ELF-1 (cell line): ENCODE measurements at regions not wholly inside any gene's neighbourhood (a gene's known extent, or its start where the extent isn't known, plus 50 kb on each side); places are given as distances from the start of the nearest gene placed in this dataset.

Experiments
- DNase-seq: peaks from one replicate; pipeline ENCODE4 v3.0.0-alpha.2; 2016; ENCODE audit warnings: low read depth, low spot score

GRCh38 chr13:111394211-111394922 is 73.9 kb downstream of the TEX29 start:
- no peak for DNase-seq

GRCh38 chr13:111395511-111396393 is 75.3 kb downstream of the TEX29 start:
- no peak for DNase-seq

GRCh38 chr13:111396457-111396856 is 76.0 kb downstream of the TEX29 start:
- no peak for DNase-seq

- no peak for DNase-seq
These were observed 76.9 kb downstream of the TEX29 start for GRCh38 chr13:111397202-111397880.

- DNase-seq, result no peak
These were observed 77.8 kb downstream of the TEX29 start for GRCh38 chr13:111398196-111398595.

GRCh38 chr13:111398715-111399299 is 78.4 kb downstream of the TEX29 start:
- DNase-seq, result no peak

DNA sequence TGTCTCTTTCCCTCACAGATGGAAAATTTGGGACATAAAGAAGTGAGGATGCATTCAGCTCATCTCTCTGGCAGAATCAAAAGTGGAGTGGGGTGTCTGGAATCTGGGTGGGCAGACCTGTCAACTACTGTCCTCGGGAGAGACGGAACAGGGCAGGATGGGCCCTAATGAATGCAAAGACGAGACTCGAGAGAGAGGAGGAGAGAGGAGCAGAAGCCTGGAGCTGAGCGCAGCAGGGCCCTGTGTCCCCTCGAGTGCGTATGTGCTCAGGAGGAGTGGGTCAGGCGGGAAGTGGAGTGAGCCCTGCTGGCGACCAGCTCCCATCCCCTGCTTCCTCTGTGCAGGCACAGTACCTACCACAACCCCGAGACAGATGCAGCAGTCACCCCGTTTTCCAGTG is 78.9 kb downstream of the TEX29 start:
- DNase-seq, result no peak

DNA sequence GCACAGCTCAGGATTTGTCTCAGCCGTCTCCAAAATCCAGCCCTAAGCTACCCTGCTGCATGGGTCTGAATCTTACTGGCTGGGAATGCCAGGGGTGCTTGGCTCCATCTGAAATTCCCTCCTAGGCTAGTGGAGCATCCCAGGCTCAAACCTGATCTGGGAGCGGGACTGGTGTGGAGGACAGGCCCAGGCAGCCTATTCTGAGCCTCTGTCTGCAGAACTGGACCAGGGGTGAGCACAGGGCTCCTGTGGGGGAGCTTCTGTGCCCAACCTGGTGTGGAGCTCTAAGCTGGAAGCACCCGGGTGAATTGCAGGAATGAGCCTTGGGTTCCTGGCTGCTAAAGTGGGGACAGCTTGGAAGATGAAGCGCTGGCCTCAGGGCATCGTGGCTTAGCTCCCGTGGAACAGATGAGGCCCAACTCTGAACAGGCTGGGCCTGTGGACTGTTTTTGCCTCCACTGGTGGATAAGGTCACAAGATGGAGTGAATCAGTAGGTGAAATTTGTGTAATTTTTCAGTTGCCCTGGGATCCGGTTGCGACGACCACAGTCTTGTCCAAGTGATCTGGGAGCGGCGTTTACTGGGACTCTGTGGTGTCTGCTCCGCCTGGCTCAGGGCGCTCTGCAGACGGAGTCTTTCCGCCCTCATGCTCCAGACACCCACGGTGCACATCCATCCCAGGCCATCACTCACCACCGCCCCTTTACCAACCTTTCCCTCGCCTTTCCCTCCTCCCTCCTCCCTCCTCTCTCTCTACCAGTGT is 79.5 kb downstream of the TEX29 start:
- no peak for DNase-seq

DNA sequence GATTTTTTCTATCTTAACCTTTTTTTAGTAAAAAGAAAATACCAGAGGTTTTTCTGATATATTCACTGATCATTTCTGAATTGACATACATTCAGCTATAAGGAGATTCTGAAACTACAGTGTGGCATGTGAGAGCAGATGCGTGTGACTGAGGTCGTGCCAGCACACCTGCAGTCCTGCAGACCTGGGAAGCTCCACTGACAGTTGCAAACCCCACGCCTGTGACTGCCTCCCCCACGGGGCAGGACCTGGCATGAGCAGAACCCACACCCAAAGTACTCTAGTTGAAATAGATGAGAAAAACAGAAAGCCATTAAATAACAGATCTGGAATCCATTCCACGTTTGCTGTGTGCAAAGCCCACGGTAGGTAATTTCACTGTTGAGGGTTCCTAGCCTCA is 80.7 kb downstream of the TEX29 start:
- DNase-seq, result no peak

DNA sequence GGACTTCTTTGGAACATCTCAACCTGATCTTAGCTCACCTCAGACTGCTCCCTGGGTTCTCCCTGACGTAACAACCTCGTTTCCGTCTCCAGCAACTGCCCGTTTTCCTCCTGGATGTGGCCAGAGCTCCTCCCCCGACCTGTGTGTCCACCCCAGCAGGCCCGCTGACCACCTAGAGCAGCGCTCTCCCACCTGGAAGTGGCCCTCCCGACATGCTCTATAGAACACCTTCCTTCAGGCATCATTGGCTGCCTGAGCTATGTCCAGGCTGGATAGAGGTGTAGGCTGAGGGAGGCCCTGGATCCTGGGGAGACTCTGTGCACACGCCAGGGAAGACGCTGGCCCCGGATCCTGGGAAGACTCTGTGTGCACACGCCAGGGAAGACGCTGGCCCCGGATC is 81.3 kb downstream of the TEX29 start:
- DNase-seq, result no peak

GRCh38 chr13:111402441-111402840 is 82.0 kb downstream of the TEX29 start:
- DNase-seq, result no peak

- DNase-seq, result no peak
These were observed 82.8 kb downstream of the TEX29 start for GRCh38 chr13:111403266-111403665.

DNA sequence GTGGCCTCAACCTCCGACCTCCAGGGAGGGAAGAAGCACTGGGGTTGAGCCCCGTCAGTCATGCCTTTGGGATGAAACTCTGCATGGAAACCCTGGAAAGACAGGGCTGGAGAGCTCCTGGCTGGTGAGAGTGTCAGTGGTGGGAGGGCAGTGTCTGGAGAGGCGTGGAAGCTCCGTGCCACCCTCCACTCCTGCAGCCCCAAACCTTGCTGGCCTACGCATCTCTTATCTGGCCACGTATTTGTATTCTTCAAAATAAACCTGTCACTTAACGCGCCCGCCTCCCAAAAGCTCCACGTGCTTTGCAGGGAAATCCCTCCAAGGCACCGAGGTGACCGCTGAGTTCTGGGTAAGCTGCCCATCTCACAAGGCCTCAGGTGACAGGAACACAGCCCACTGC is 84.3 kb downstream of the TEX29 start:
- DNase-seq, result no peak

- no peak for DNase-seq
These were observed 86.2 kb downstream of the TEX29 start for GRCh38 chr13:111406636-111407035.

GRCh38 chr13:111407381-111408131 is 87.1 kb downstream of the TEX29 start:
- DNase-seq, result no peak

GRCh38 chr13:111409413-111409812 is 89.0 kb downstream of the TEX29 start:
- no peak for DNase-seq

- DNase-seq, result no peak
These were observed 90.0 kb downstream of the TEX29 start for GRCh38 chr13:111410232-111411021.

GRCh38 chr13:111411151-111411858 is 90.9 kb downstream of the TEX29 start:
- peak; percentile 10 for DNase-seq
